Mesothelial cell of epicardium (in vitro differentiated cells): ENCODE measurements at regions not wholly inside any gene's neighbourhood (a gene's known extent, or its start where the extent isn't known, plus 50 kb on each side); places are given as distances from the start of the nearest gene placed in this dataset.

Experiments
- DNase-seq, 2 experiments: peaks; one replicate each; pipeline ENCODE4 v3.0.0; 2021; ENCODE audit warnings: low spot score in 2 of 2; ENCODE audit not compliant: unreplicated experiment in 2 of 2
- H3K27ac Mint-ChIP-seq: 2 replicates; pipeline ENCODE4 v1.8.0; 2021; ENCODE audit warnings: mixed read lengths
- H3K27me3 Mint-ChIP-seq: 2 replicates; pipeline ENCODE4 v1.8.0; 2021; ENCODE audit warnings: low read depth, mixed read lengths
- H3K36me3 Mint-ChIP-seq: 2 replicates; pipeline ENCODE4 v1.8.0; 2021; ENCODE audit warnings: mixed read lengths
- H3K4me1 Mint-ChIP-seq: 2 replicates; pipeline ENCODE4 v1.8.0; 2021; ENCODE audit warnings: mixed read lengths
- H3K4me3 Mint-ChIP-seq: 2 replicates; pipeline ENCODE4 v1.8.0; 2021; ENCODE audit warnings: mild to moderate bottlenecking, moderate library complexity, mixed read lengths
- H3K9me3 Mint-ChIP-seq: 2 replicates; pipeline ENCODE4 v1.8.0; 2021; ENCODE audit warnings: mixed read lengths
- TF ChIP-seq, protein P1 (sequence below): fragments of 200-600 bp; sonication (generic); IDR thresholded peaks from one replicate; pipeline ENCODE4 v1.5.0; 2021; ENCODE audit warnings: antibody characterized with exemption; ENCODE audit not compliant: unreplicated experiment

DNA sequence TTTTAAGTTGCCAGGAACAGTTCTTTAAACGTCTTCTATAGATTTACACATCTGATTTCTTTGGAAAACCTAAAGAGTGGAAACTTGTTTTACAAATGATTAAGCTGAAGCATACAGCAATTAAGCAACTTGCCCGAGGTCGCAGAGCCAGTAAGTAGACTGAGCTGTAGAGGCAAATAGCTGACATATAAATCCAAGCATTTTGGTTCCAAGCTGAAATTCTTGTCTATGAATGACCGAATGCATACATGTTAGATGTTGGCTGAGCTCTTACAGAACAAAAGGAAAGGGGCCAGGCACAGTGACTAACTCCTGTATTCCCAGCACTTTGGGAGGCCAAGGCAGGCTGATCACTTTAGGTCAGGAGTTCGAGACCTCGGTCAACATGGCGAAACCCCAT, 101.8 kb upstream of the SGK1 start:
- no peaks in the 10 kb centered on the region for H3K36me3 Mint-ChIP-seq
- TF ChIP-seq, protein P1, sequence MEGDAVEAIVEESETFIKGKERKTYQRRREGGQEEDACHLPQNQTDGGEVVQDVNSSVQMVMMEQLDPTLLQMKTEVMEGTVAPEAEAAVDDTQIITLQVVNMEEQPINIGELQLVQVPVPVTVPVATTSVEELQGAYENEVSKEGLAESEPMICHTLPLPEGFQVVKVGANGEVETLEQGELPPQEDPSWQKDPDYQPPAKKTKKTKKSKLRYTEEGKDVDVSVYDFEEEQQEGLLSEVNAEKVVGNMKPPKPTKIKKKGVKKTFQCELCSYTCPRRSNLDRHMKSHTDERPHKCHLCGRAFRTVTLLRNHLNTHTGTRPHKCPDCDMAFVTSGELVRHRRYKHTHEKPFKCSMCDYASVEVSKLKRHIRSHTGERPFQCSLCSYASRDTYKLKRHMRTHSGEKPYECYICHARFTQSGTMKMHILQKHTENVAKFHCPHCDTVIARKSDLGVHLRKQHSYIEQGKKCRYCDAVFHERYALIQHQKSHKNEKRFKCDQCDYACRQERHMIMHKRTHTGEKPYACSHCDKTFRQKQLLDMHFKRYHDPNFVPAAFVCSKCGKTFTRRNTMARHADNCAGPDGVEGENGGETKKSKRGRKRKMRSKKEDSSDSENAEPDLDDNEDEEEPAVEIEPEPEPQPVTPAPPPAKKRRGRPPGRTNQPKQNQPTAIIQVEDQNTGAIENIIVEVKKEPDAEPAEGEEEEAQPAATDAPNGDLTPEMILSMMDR = no peak
- no peaks in the 10 kb centered on the region for H3K27me3 Mint-ChIP-seq
- H3K9me3 Mint-ChIP-seq = no peaks in the 10 kb centered on the region
- H3K27ac Mint-ChIP-seq = no peak overlapping the region
- H3K4me3 Mint-ChIP-seq = no peak overlapping the region
- no peak for DNase-seq
- H3K4me1 Mint-ChIP-seq = peaks cover 25% of the 10 kb centered on the region

DNA sequence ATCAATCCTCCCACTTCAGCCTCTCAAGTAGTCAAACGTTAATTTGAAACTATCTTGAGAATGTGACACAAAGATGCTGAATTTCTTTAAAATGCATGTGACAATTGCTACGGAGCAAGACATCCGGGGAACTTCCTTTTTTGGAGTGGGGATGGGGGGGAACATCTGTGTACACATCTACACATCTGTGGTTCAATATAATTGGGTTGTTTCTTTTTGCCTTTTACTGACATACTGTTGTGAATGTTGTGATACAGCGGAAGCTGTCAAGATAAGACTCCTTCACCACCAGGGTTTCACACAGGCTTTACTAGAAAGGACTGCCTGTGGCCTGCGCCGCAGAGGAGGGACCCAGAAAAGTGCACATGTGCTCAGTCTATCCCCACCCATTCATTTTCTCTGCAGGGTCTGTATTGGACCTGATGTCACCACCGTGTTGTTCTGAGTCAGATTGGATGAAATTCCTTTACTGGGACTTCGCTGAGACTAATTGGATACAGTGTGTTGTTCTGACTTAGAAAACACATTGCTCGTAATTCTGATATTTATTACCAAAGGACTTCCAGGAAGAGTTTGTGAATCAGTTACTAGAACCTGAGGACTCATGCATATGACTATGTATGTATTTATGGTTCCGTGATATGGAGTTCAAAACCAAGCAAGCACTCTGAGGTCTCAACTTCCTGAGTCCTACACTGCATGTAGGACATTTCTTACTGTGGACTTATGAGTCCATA, 98.7 kb upstream of the SGK1 start:
- no peak for DNase-seq
- TF ChIP-seq, protein P1 = no peak
- H3K4me3 Mint-ChIP-seq = no peak overlapping the region

GRCh38 chr6:134415656-134416055, 97.7 kb upstream of the SGK1 start:
- Mint-ChIP-seq H3K4me1 (peaks cover 14% of the 10 kb centered on the region), H3K9me3 (peaks cover 5% of the 10 kb centered on the region), H3K36me3 (peaks cover 1% of the 10 kb centered on the region), H3K27me3 (no peaks in the 10 kb centered on the region), H3K4me3 (no peak overlapping the region), H3K27ac (peak overlapping the region; percentile 7)
- TF ChIP-seq, protein P1 = no peak
- no peak for DNase-seq

More for the DNA sequence above, 98.7 kb upstream of the SGK1 start:
- peaks cover 14% of the 10 kb centered on the region for H3K4me1 Mint-ChIP-seq
- H3K9me3 Mint-ChIP-seq = peaks cover 5% of the 10 kb centered on the region
- no peak overlapping the region for H3K27ac Mint-ChIP-seq
- no peaks in the 10 kb centered on the region for H3K36me3 Mint-ChIP-seq
- no peaks in the 10 kb centered on the region for H3K27me3 Mint-ChIP-seq

DNA sequence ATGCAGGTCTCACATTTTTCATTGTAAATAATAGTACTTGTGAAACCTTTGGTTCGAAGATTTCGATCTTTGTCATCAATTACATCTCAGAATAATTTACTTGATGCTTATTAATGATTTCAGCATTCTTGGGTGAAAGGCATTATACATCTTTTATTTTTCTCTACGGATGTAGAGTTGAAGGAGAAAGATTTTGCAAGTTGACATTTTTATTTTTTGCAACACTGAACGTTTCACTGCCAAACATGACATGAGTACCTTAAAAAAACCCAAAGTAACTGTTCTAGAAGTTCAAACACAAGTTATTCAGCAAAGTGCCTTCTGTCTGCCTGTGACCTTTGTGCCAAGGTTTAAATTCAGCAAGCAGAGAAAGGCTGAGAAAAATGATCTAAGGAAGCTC, 97.3 kb upstream of the SGK1 start:
- Mint-ChIP-seq H3K27ac (peak overlapping the region; percentile 7), H3K4me1 (peaks cover 17% of the 10 kb centered on the region), H3K36me3 (peaks cover 1% of the 10 kb centered on the region), H3K4me3 (no peak overlapping the region), H3K27me3 (no peaks in the 10 kb centered on the region), H3K9me3 (peaks cover 5% of the 10 kb centered on the region)
- TF ChIP-seq, protein P1 = no peak
- DNase-seq = no peak

DNA sequence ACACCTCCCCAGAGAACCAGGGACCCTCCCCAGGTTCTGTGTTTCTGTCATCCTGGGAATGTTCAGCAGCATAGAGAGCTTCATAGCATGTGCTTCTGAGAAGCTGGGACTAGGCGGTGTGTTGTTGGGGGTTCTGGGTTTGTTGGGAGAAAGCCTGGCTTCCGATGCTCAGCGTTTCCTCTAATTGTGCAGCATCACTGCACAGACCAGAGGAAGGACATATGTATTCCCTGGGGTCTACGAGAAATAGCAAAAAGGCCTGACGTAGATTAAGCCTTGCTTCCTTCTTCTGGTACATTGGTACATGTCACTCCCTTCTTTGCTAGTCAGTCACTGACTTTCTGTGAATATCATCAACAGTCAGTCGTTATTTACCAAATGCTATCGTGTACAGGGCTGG, 96.9 kb upstream of the SGK1 start:
- Mint-ChIP-seq H3K27me3 (no peaks in the 10 kb centered on the region), H3K4me3 (no peak overlapping the region), H3K4me1 (peaks cover 17% of the 10 kb centered on the region), H3K36me3 (peaks cover 1% of the 10 kb centered on the region), H3K9me3 (peaks cover 5% of the 10 kb centered on the region), H3K27ac (no peak overlapping the region)
- TF ChIP-seq, protein P1 = no peak
- no peak for DNase-seq
